ENCODE measurements at regions not wholly inside any gene's neighbourhood (a gene's known extent, or its start where the extent isn't known, plus 50 kb on each side); places are given as distances from the start of the nearest gene placed in this dataset.

GRCh38 chr3:128557531-128558280 is 64.7 kb upstream of the GATA2 start:
- FAIRE-seq (no peak), DNase-seq (ENCODE audit: low read depth in 1 of 2, low spot score in 1 of 2) (no peak), ATAC-seq (no peak)
- Histone ChIP-seq H3K27ac (no peak overlapping the region), H3K9me3 (no peaks in the 10 kb centered on the region), H3K4me1 (peaks cover 9% of the 10 kb centered on the region; the same call in 1 of the 3 replicates), H3K4me3 (no peak overlapping the region), H3K4me2 (no peak overlapping the region)
- TF ChIP-seq NFE2L2 (conservative IDR thresholded peaks at IDR 0.05; ENCODE audit: low read length) = no peak
- no peak for TF ChIP-seq RNF2 (IDR thresholded peaks at IDR 0.05; ENCODE audit: borderline replicate concordance, low read depth)
- no peak for TF ChIP-seq RFX5 (IDR thresholded peaks at IDR 0.05)
- no peak for TF ChIP-seq PBX3 (IDR thresholded peaks at IDR 0.05)
- TF ChIP-seq, protein P1, sequence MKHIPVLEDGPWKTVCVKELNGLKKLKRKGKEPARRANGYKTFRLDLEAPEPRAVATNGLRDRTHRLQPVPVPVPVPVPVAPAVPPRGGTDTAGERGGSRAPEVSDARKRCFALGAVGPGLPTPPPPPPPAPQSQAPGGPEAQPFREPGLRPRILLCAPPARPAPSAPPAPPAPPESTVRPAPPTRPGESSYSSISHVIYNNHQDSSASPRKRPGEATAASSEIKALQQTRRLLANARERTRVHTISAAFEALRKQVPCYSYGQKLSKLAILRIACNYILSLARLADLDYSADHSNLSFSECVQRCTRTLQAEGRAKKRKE (CRISPR knock-in tag; IDR thresholded peaks at IDR 0.05; ENCODE audit: low read depth) = no peak
- TF ChIP-seq RCOR1 (IDR thresholded peaks at IDR 0.05; ENCODE audit: low read depth, low read length) = no peak
- 61% methylated on average over 3 of the region's 7 CpGs for WGBS (ENCODE audit: missing lambda C conversion rate)
- ChIA-PET CTCF (interaction anchor here (0.6 to 1.2 kb wide), 4 partner anchors 27 to 39 kb away, joined by 3 to 6 read pairs (median 4); no protein-coding TSS in a partner anchor), POLR2A (interaction anchor here (0.6 kb wide), 1 partner anchor 453 kb away, joined by 5 read pairs; no protein-coding TSS in a partner anchor)

DNA sequence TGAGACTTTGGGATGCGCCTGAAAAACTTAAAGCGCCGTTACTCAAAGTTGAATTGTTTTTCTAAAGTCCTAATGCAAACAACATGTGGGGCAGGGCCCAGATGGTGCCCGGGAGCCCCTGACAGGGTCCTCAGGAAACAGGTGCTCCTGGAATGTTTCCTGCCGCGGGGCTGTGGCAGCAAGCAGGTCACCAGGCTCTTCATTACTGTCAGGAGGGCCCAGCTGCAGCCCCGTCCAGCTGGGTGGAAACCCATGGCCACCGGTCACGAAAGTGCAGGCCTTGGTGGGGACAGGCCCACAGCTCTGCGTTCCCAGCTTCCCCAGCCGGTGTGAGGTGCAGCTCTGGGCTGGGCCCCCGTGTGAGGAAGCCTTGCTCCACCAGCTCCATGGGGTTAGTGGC is 63.9 kb upstream of the GATA2 start:
- POLR2A ChIA-PET = no interaction called here
- DNase-seq (ENCODE audit: low read depth in 1 of 2, low spot score in 1 of 2) (no peak), ATAC-seq (no peak), FAIRE-seq (no peak)
- H3K9me3 ChIP-seq = no peaks in the 10 kb centered on the region
- TF ChIP-seq JUN (IDR thresholded peaks at IDR 0.05) = no peak
- no peak for TF ChIP-seq RNF2 (IDR thresholded peaks at IDR 0.05; ENCODE audit: borderline replicate concordance, low read depth)
- TF ChIP-seq HOXA7 (CRISPR knock-in tag; IDR thresholded peaks at IDR 0.05) = no peak
- no peak for TF ChIP-seq E2F6 (IDR thresholded peaks at IDR 0.05; ENCODE audit: borderline replicate concordance, low read depth)
- TF ChIP-seq JUNB (IDR thresholded peaks at IDR 0.05) = no peak
- TF ChIP-seq CBX2 (IDR thresholded peaks at IDR 0.05; ENCODE audit: borderline replicate concordance, low read depth) = no peak
- H3K4me2 ChIP-seq = no peak overlapping the region
- no peak overlapping the region for H3K27ac ChIP-seq
- 71% methylated on average over 6 of the region's 12 CpGs for WGBS (ENCODE audit: missing lambda C conversion rate)
- H3K4me3 ChIP-seq = no peak overlapping the region
- CTCF ChIA-PET = interaction anchor here (0.6 to 1.1 kb wide), 4 partner anchors 30 to 630 kb away, joined by 3 to 5 read pairs (median 3); no protein-coding TSS in a partner anchor
- peaks cover 9% of the 10 kb centered on the region; the same call in 1 of the 3 replicates for H3K4me1 ChIP-seq

- Histone ChIP-seq H3K4me2 (no peak overlapping the region), H3K4me1 (peaks cover 9% of the 10 kb centered on the region; the same call in 1 of the 3 replicates), H3K9me3 (no peaks in the 10 kb centered on the region), H3K4me3 (no peak overlapping the region), H3K27ac (no peak overlapping the region)
- DNase-seq (ENCODE audit: low read depth in 1 of 2, low spot score in 1 of 2) (no peak), ATAC-seq (no peak), FAIRE-seq (no peak)
- TF ChIP-seq, protein P2, sequence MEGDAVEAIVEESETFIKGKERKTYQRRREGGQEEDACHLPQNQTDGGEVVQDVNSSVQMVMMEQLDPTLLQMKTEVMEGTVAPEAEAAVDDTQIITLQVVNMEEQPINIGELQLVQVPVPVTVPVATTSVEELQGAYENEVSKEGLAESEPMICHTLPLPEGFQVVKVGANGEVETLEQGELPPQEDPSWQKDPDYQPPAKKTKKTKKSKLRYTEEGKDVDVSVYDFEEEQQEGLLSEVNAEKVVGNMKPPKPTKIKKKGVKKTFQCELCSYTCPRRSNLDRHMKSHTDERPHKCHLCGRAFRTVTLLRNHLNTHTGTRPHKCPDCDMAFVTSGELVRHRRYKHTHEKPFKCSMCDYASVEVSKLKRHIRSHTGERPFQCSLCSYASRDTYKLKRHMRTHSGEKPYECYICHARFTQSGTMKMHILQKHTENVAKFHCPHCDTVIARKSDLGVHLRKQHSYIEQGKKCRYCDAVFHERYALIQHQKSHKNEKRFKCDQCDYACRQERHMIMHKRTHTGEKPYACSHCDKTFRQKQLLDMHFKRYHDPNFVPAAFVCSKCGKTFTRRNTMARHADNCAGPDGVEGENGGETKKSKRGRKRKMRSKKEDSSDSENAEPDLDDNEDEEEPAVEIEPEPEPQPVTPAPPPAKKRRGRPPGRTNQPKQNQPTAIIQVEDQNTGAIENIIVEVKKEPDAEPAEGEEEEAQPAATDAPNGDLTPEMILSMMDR (IDR thresholded peaks at IDR 0.05) = no peak
- TF ChIP-seq CHD4 (IDR thresholded peaks at IDR 0.05; ENCODE audit: borderline replicate concordance) = no peak
- no peak for TF ChIP-seq ELK1 (IDR thresholded peaks at IDR 0.05; ENCODE audit: low read depth, low read length)
- ChIA-PET POLR2A (no interaction called here), CTCF (interaction anchor here (0.6 kb wide), 1 partner anchor 630 kb away, joined by 3 read pairs; no protein-coding TSS in a partner anchor)
- 83% methylated on average over 10 of the region's 10 CpGs for WGBS (ENCODE audit: missing lambda C conversion rate)
Measured at GRCh38 chr3:128556384-128556783, 63.4 kb upstream of the GATA2 start.
